Ovary (tissue), 7 donors: ENCODE measurements at regions not wholly inside any gene's neighbourhood (a gene's known extent, or its start where the extent isn't known, plus 50 kb on each side); places are given as distances from the start of the nearest gene placed in this dataset.
"Not testable (repeated sequence)": the region's sequence is repeated elsewhere in the genome, so short reads cannot be mapped to it uniquely, and the experiment has no call there.

Source experiments
- DNase-seq, 5 donors: peaks; one replicate each; pipeline ENCODE4 v3.0.0-alpha.2; 2019 to 2020
- H3K27ac ChIP-seq, 2 donors: fragments of 200-600 bp; one replicate each; pipeline versions ENCODE4 v1.5.1 to v1.8.0; 2019 to 2022
- H3K27me3 ChIP-seq: fragments of 200-600 bp; one replicate; pipeline ENCODE4 v1.8.0; 2022
- H3K36me3 ChIP-seq: fragments of 200-600 bp; sonication (generic); one replicate; pipeline ENCODE4 v1.5.1; 2019
- H3K4me1 ChIP-seq: one replicate; pipeline ENCODE4 v1.8.1; 2013; ENCODE audit warnings: mild to moderate bottlenecking, moderate library complexity; ENCODE audit not compliant: insufficient read depth
- H3K4me3 ChIP-seq: fragments of 200-600 bp; sonication (generic); one replicate; pipeline ENCODE4 v1.5.1; 2017
- H3K9me3 ChIP-seq, 2 donors: fragments of 200-600 bp in 1 of 2; sonication (generic) in 1 of 2; one replicate each; pipeline versions ENCODE4 v1.5.1 to v1.8.1; 2013 to 2019; ENCODE audit warnings: mild to moderate bottlenecking in 1 of 2, moderate library complexity in 1 of 2
- CTCF ChIP-seq, 3 donors: fragments of 450-650 bp in 2 of 3; fragments of 200-600 bp in 1 of 3; IDR thresholded peaks; one replicate each; pipeline versions ENCODE4 v1.5.1 to v1.8.0; 2016 to 2022; ENCODE audit warnings: antibody characterized with exemption in 3 of 3, mild to moderate bottlenecking in 1 of 3
- EP300 ChIP-seq: sonication (generic); formaldehyde crosslinking; IDR thresholded peaks from one replicate; pipeline ENCODE4 v1.6.1; 2017; ENCODE audit warnings: antibody characterized with exemption
- POLR2A ChIP-seq: fragments of 450-650 bp; IDR thresholded peaks from one replicate; pipeline ENCODE4 v1.6.1; 2017; ENCODE audit warnings: antibody characterized with exemption, mild to moderate bottlenecking, moderate library complexity
- WGBS, 3 donors: extraction: QIAGEN DNeasy Blood & Tissue Kit in 1 of 3; methylation state at CpG; one replicate each; pipeline versions ENCODE4 v1.1.5 to v1.1.7; 2013 to 2017; 5-methylcytosine and 5-hydroxymethylcytosine counted together
- intact Hi-C, 4 donors: fragments of 100-400 bp; cut with DNase I; formaldehyde crosslinking; loops; one replicate each; pipeline versions ENCODE4 v1.11.0 to v1.15.1; 2022 to 2023
- donor health status: DM: no; HTN: no; CAD: no; lungs with moderate emphysema.
- donor health status: DM: no; HTN: no; CAD: no.
- donor health status: Bipolar disorder and iron deficiency.
- donor health status: DM: no; HTN: no; CAD: no.
- donor health status: DM: yes; HTN: yes; CAD: no.

GRCh38 chr13:44855860-44856259 is 133.4 kb downstream of the NUFIP1 start:
- H3K27ac ChIP-seq, result no peak overlapping the region
- no peak overlapping the region for H3K4me3 ChIP-seq
- intact Hi-C loops, result no loop called here
- H3K36me3 ChIP-seq, result no peaks in the 10 kb centered on the region
- no peaks in the 10 kb centered on the region for H3K9me3 ChIP-seq
- no peaks in the 10 kb centered on the region for H3K27me3 ChIP-seq
- H3K4me1 ChIP-seq, result no peaks in the 10 kb centered on the region
- 63 to 82% (median 75%) methylated on average over 4 of the region's 4 CpGs for WGBS, 3 donors
- TF ChIP-seq POLR2A (no peak), EP300 (no peak), CTCF (IDR thresholded peaks at IDR 0.05) (no peak)
- no peak for DNase-seq

GRCh38 chr13:44854313-44855060 is 134.8 kb downstream of the NUFIP1 start:
- H3K27ac ChIP-seq, result no peak overlapping the region
- intact Hi-C loops, result no loop called here

GRCh38 chr13:44853641-44854040 is 135.6 kb downstream of the NUFIP1 start:
- Histone ChIP-seq H3K4me3 (no peak overlapping the region), H3K9me3 (no peaks in the 10 kb centered on the region), H3K27me3 (no peaks in the 10 kb centered on the region), H3K36me3 (no peaks in the 10 kb centered on the region), H3K4me1 (peaks cover 4% of the 10 kb centered on the region), H3K27ac (no peak overlapping the region)
- DNase-seq, result no peak
- 50 to 67% (median 54%) methylated on average over 3 of the region's 3 CpGs for WGBS, 3 donors
- TF ChIP-seq POLR2A (no peak), EP300 (no peak), CTCF (IDR thresholded peaks at IDR 0.05) (no peak)
- intact Hi-C loops, result no loop called here

More at GRCh38 chr13:44854313-44855060, 134.8 kb downstream of the NUFIP1 start:
- no peak for TF ChIP-seq CTCF (IDR thresholded peaks at IDR 0.05)
- TF ChIP-seq POLR2A, result no peak
- TF ChIP-seq EP300, result no peak
- Histone ChIP-seq H3K4me1 (peaks cover 4% of the 10 kb centered on the region), H3K27me3 (no peaks in the 10 kb centered on the region), H3K9me3 (no peaks in the 10 kb centered on the region), H3K36me3 (no peaks in the 10 kb centered on the region), H3K4me3 (no peak overlapping the region)
- WGBS, 3 donors, result 81 to 84% (median 82%) methylated on average over 8 of the region's 8 CpGs
- no peak for DNase-seq

- 26 to 31% (median 27%) methylated on average over 11 of the region's 11 CpGs for WGBS, 3 donors
- intact Hi-C loops, result no loop called here
- peaks cover 4% of the 10 kb centered on the region for H3K4me1 ChIP-seq
- TF ChIP-seq CTCF (IDR thresholded peaks at IDR 0.05) (no peak), EP300 (peak; percentile 79), POLR2A (no peak)
- no peak overlapping the region for H3K4me3 ChIP-seq
- no peaks in the 10 kb centered on the region for H3K9me3 ChIP-seq
- H3K27me3 ChIP-seq, result no peaks in the 10 kb centered on the region
- peak in 3 of 5 donors; percentile 38 to 57 (median 39) for DNase-seq
- no peak overlapping the region for H3K27ac ChIP-seq
- no peaks in the 10 kb centered on the region for H3K36me3 ChIP-seq
These were observed 140.2 kb downstream of the NUFIP1 start for GRCh38 chr13:44848920-44849676.

GRCh38 chr13:44845281-44846058 is 143.8 kb downstream of the NUFIP1 start:
- H3K27me3 ChIP-seq, H3K27ac ChIP-seq, H3K9me3 ChIP-seq, H3K4me3 ChIP-seq, H3K4me1 ChIP-seq, DNase-seq, H3K36me3 ChIP-seq, intact Hi-C loops: not testable (repeated sequence)
- 88 to 96% (median 93%) methylated on average over 11 of the region's 11 CpGs for WGBS, 3 donors
